HEK293T (cell line): ENCODE measurements at regions not wholly inside any gene's neighbourhood (a gene's known extent, or its start where the extent isn't known, plus 50 kb on each side); places are given as distances from the start of the nearest gene placed in this dataset.

Source experiments
- CTCF ChIA-PET: fragments of 350-600 bp; formaldehyde crosslinking; extraction: SDS; loops from one replicate; lab custom pipeline; 2021; ENCODE audit warnings: antibody characterized with exemption, inconsistent platforms; lab: Yijun Ruan, JAX
- POLR2A ChIA-PET: fragments of 350-600 bp; formaldehyde crosslinking; extraction: SDS; loops from one replicate; lab custom pipeline; 2020; ENCODE audit warnings: antibody characterized with exemption, inconsistent platforms; lab: Yijun Ruan, JAX
- DNase-seq: peaks from one replicate; pipeline ENCODE4 v3.0.0; 2012; ENCODE audit warnings: mixed read lengths; ENCODE audit errors: extremely low spot score
- ARNT ChIP-seq: fragments of 450-650 bp; IDR thresholded peaks from 2 replicates; pipeline ENCODE4 v1.6.1; 2017; ENCODE audit warnings: mild to moderate bottlenecking
- BHLHE40 ChIP-seq: fragments of 450-650 bp; IDR thresholded peaks from 2 replicates; pipeline ENCODE4 v1.6.1; 2016; ENCODE audit warnings: mild to moderate bottlenecking, moderate library complexity, borderline replicate concordance
- CTBP1 ChIP-seq: fragments of 450-650 bp; IDR thresholded peaks from 2 replicates; pipeline ENCODE4 v1.6.1; 2016; ENCODE audit warnings: borderline replicate concordance
- ELF4 ChIP-seq: fragments of 450-650 bp; IDR thresholded peaks from 2 replicates; pipeline ENCODE4 v1.6.1; 2017; ENCODE audit warnings: antibody characterized with exemption
- FOXA1 ChIP-seq: fragments of 450-650 bp; IDR thresholded peaks from 2 replicates; pipeline ENCODE4 v1.6.1; 2016; ENCODE audit warnings: mild to moderate bottlenecking
- FOXK2 ChIP-seq: fragments of 450-650 bp; IDR thresholded peaks from 2 replicates; pipeline ENCODE4 v1.6.1; 2016; ENCODE audit warnings: mild to moderate bottlenecking
- FOXM1 ChIP-seq: fragments of 450-650 bp; IDR thresholded peaks from 2 replicates; pipeline ENCODE4 v1.6.1; 2017; ENCODE audit warnings: mild to moderate bottlenecking, borderline replicate concordance
- HDGF ChIP-seq: fragments of 450-650 bp; IDR thresholded peaks from 2 replicates; pipeline ENCODE4 v1.6.1; 2017; ENCODE audit warnings: antibody characterized with exemption, borderline replicate concordance
- L3MBTL2 ChIP-seq: fragments of 450-650 bp; conservative IDR thresholded peaks from 2 replicates; pipeline ENCODE4 v1.6.1; 2016; ENCODE audit warnings: mild to moderate bottlenecking
- LEF1 ChIP-seq: fragments of 450-650 bp; IDR thresholded peaks from 2 replicates; pipeline ENCODE4 v1.6.1; 2017; ENCODE audit warnings: mild to moderate bottlenecking, borderline replicate concordance
- NFRKB ChIP-seq: fragments of 450-650 bp; IDR thresholded peaks from 2 replicates; pipeline ENCODE4 v1.6.1; 2016; ENCODE audit warnings: mild to moderate bottlenecking, moderate library complexity
- SP1 ChIP-seq: fragments of 450-650 bp; IDR thresholded peaks from 2 replicates; pipeline ENCODE4 v1.6.1; 2017
- SUZ12 ChIP-seq: fragments of 450-650 bp; IDR thresholded peaks from 2 replicates; pipeline ENCODE4 v1.6.1; 2016; ENCODE audit warnings: mild to moderate bottlenecking
- TARDBP ChIP-seq: fragments of 450-650 bp; IDR thresholded peaks from 2 replicates; pipeline ENCODE4 v1.6.1; 2016
- ZNF384 ChIP-seq: fragments of 450-650 bp; IDR thresholded peaks from 2 replicates; pipeline ENCODE4 v1.6.1; 2016
- TF ChIP-seq, protein P1 (sequence below): fragments of 450-650 bp; IDR thresholded peaks from 2 replicates; pipeline ENCODE4 v1.6.1; 2016

DNA sequence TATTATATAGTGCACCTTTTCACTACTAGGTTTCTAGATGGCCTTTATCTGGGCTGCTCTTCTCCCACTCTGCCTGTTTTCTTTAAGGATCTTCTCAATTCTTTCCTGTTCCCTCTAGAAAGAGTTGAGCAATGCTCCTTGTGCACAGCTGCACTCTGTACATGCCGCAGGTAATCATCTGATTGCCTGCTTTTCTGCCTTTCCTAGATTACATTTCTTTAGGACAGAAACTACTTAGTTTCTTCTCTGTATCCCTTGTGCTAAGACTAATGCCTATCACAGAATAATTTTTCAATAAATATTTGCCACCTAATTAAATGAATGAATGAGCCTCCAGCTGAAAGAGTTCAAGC is 802.4 kb upstream of the ID2 start:
- no peak for DNase-seq
- POLR2A ChIA-PET = no interaction called here
- CTCF ChIA-PET = no interaction called here
- TF ChIP-seq HDGF (no peak), CTBP1 (no peak), L3MBTL2 (no peak), FOXA1 (no peak), BHLHE40 (no peak)

DNA sequence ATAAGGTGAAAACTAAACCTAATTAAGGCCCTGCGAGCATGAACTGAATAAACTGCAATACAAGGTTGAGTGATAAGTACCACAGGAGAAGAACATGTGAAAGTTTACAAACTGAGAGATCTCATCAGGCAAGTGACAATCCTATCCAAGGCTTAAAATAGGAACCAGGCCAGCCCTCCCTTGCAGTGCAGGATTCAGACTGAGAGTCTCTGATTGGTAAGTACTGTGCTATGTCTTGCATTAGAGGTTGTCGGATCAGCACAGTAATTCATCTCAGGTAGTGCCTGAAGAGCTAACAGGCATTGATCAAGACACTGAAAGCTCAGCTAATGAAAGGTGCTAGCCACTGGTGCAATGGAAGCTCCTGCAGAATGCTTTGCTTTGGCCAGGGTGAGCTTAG is 801.7 kb upstream of the ID2 start:
- POLR2A ChIA-PET = no interaction called here
- DNase-seq = no peak
- CTCF ChIA-PET = no interaction called here
- TF ChIP-seq NFRKB = no peak

DNA sequence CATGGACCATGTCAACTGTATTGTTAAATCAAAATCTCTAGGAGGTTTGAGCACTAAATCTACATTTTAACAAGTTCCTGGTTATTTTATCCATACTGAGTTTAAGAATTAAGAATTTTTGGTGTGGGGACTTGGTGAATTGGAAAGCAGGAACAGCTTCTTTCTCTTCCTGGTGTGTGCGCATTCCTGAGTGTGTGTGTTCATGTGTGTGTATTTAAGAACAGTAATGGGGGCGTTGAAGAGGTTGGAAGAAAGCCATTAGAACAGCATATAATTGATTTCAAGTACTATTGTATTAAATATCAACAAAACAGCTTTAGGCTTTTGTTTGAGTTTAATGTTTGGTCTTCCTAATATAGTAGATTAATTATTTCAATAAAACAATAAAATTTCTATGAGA is 801.3 kb upstream of the ID2 start:
- DNase-seq = no peak
- CTCF ChIA-PET = no interaction called here
- POLR2A ChIA-PET = no interaction called here
- TF ChIP-seq HDGF (no peak), CTBP1 (no peak), ELF4 (no peak), SP1 (no peak), FOXK2 (no peak), BHLHE40 (no peak), FOXM1 (no peak), FOXA1 (no peak), SUZ12 (no peak)
- TF ChIP-seq, protein P1, sequence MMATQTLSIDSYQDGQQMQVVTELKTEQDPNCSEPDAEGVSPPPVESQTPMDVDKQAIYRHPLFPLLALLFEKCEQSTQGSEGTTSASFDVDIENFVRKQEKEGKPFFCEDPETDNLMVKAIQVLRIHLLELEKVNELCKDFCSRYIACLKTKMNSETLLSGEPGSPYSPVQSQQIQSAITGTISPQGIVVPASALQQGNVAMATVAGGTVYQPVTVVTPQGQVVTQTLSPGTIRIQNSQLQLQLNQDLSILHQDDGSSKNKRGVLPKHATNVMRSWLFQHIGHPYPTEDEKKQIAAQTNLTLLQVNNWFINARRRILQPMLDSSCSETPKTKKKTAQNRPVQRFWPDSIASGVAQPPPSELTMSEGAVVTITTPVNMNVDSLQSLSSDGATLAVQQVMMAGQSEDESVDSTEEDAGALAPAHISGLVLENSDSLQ = no peak

DNA sequence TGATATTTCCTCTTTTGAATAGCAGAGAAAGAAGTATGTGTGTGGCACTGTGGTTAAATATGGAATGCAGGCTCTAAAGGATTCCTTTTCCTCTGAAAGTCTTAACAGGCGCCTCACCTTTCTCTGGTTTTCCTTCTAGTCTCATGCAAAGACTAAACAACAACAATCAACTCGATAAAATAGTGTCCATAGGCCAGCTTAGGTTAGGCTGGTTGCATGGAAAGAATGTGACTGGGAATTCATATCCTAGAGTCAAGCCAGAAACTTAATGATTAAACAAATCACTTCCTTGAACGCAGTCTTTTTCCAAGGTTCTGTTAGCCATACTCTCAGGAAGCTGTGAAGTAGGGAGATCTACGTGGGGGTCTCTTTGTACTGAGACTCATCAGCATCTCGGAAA is 800.8 kb upstream of the ID2 start:
- TF ChIP-seq FOXM1 = no peak
- ChIA-PET POLR2A (no interaction called here), CTCF (no interaction called here)
- no peak for DNase-seq

DNA sequence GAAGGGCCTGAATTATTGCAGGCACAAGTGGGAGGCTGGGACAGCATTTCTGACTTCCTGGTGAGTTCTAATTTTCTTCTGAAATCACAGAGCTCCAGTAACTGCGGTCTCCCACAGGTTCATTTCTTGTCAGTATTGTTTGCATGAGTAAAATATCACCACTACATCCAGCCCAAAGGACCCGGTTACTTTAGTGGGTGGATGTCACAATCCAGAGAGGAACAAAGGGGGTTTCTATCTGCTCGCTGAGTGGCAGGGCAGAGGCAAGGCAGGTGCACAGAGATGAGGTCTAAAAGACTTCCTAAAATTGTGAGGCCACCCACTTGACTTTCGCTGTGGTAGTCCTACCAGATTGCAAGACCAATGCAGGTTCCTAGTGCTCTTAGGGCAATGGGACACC is 800.4 kb upstream of the ID2 start:
- ChIA-PET CTCF (no interaction called here), POLR2A (no interaction called here)
- TF ChIP-seq, protein P1 = no peak
- TF ChIP-seq ELF4 (no peak), FOXM1 (no peak), FOXK2 (no peak), TARDBP (no peak), NFRKB (no peak), FOXA1 (no peak), HDGF (no peak), CTBP1 (no peak), SP1 (no peak), ZNF384 (no peak), LEF1 (no peak), BHLHE40 (no peak), SUZ12 (no peak), ARNT (no peak), L3MBTL2 (no peak)
- no peak for DNase-seq

DNA sequence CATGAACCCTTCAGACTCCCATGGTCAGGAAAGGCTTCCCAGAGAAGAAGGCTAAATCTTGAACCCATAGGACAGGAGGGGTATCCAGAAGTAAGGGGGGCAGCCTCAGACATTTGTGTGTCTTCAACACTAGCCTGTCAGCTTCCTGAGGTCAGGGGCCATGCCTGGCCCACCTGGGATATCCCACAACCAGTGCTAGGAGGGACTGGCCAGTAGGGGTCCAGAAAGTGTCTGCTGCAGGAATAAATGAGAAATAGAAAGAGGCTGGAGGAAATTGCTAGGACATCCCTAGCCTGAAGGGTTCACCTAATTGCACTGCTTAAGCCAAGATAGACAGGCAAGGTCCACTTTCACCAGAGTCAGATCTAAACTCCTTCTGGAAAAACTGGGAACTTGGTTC is 799.6 kb upstream of the ID2 start:
- ChIA-PET POLR2A (no interaction called here), CTCF (no interaction called here)
- no peak for DNase-seq
- TF ChIP-seq FOXK2 (no peak), ELF4 (no peak), SP1 (no peak), ARNT (no peak), CTBP1 (no peak)

DNA sequence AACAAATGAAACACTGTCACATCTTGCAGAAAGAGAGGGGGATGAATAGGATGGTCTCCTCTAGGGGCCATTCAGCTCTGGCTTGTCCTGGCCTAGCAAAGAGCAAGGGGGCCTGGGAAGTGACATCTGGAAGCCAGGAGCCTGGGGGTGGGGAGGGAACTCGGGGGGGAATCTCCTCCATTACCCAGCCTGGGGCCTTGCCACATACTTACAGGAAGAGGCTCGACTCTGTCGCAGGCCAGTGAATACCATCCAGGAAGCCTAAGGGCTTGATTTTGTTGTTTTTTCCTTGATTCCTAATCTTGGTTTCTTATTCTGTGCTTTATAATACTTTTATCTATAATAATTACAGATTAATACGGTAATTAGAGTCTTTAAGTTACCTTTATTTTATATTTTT is 797.5 kb upstream of the ID2 start:
- no peak for DNase-seq
- ChIA-PET POLR2A (no interaction called here), CTCF (no interaction called here)
- TF ChIP-seq TARDBP = no peak
- TF ChIP-seq ZNF384 = no peak
- no peak for TF ChIP-seq SUZ12
- no peak for TF ChIP-seq LEF1

DNA sequence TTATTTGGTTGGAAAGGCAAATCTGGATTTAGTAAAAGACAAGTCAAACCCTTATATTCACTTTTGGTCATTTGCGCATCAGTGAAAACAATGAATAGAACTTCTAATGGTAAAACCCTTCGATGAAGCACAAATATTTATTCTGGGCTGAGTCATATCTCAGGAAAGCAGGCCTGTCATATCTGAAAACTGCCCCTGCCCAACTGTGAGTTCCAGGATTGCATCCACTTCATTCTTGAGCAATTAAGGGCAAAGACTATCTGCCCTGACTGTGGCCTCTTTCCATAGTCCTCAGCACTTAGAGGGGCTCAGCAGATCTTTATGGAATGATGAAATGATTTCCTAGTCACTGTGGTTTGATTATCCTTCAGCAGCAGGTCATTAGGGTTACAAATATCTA is 795.2 kb upstream of the ID2 start:
- TF ChIP-seq BHLHE40 = no peak
- no peak for TF ChIP-seq L3MBTL2
- no peak for TF ChIP-seq LEF1
- no peak for TF ChIP-seq CTBP1
- no peak for TF ChIP-seq ZNF384
- TF ChIP-seq FOXM1 = no peak
- TF ChIP-seq TARDBP = no peak
- TF ChIP-seq SUZ12 = no peak
- no peak for TF ChIP-seq SP1
- TF ChIP-seq ELF4 = no peak
- TF ChIP-seq, protein P1 = no peak
- TF ChIP-seq FOXK2 = no peak
- no peak for TF ChIP-seq NFRKB
- no peak for TF ChIP-seq HDGF
- TF ChIP-seq FOXA1 = no peak
- no peak for TF ChIP-seq ARNT
- POLR2A ChIA-PET = no interaction called here
- no peak for DNase-seq
- CTCF ChIA-PET = no interaction called here
